Islet of Langerhans (tissue), 1 donor: ENCODE measurements at regions not wholly inside any gene's neighbourhood (a gene's known extent, or its start where the extent isn't known, plus 50 kb on each side); places are given as distances from the start of the nearest gene placed in this dataset.

Source experiments
- FAIRE-seq: peaks from one replicate; lab custom pipeline; 2011; peaks lifted over from hg19 to GRCh38; lab: Jason Lieb, UNC

DNA sequence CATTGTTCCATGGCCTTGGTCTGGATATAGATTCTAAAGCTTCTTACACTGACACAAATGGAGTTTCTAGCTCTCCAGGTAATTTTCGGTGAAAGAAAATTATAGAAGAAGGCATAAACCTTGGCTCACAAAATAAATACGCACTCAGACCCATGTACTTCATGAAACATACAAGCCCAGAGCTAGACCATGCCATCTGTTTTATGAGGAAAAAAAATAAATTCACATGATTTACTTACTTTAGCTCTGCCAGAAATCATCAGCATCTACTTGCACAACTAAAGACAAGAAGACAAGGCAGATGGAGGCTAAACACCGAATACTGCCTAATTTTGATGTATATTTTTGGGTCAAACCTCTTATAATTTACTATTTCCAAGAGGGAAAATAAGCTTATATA is 197.4 kb upstream of the KLF14 start:
- FAIRE-seq = no peak

DNA sequence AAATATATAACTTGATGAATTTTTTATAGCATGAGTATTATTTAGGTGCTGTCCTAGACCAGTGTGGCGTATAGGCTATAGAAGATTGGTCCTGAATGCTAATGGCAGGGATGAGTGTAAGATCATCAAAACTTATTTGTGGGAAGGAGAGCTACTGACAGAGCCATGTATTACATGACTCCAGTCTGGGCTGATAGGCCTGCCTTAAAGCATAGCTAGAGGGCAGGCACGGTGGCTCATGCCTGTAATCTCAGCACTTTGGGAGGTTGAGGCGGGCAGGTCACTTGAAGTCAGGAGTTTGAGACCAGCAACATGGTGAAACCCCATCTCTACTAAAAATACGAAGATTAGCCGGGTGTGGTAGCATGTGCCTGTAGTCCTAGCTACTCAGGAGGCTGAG is 198.1 kb upstream of the KLF14 start:
- no peak for FAIRE-seq

DNA sequence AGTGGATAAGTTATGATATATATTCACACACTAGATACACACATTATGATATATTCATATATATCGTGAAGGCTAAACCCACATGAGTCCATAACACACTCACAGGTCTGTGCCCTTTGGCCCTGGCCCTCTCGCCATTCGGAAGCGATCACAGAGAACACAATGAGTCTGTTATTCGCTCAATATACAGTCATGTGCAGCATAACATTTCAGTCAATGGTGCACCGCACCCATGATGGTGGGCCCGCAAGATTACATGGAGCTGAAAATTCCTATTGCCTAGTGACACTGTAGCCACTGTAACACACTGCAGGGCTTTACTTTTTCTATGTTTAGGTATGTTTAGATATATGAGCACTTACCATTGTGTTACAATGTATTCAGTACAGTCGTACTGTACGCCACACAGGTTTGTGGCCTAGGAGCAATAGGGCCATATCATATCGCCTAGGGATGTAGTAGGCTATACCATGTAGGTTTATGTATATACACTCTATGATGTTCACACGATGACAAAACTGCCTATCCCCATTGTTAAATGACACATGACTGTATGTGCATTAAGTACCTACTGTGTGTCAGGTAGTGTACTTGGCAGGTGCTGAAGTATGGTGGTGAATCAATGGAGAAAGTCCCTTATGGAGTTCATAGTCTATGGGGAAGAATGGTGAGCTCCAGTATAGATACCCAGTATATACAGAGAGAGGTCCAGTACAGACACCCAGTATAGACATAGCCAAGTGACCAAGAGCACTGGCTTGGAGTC is 198.8 kb upstream of the KLF14 start:
- FAIRE-seq = no peak

DNA sequence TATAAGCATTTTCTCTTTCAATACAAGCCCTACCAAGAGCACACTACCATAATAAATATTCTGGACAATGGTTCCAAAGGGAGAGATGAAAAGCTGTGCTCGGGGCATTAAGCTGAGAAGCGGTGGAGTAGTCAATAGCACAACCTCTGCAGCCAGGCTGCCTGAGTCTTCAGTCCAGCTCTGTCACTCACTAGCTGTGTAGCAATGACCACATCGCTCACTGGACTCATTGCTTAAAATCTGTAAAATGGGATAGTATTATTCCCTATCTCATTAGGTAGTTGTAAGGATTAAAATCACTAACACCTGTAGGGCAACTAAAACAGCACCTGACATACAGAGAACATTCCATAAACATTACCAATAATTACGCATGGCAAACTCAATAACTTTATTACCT is 199.9 kb upstream of the KLF14 start:
- FAIRE-seq = no peak

DNA sequence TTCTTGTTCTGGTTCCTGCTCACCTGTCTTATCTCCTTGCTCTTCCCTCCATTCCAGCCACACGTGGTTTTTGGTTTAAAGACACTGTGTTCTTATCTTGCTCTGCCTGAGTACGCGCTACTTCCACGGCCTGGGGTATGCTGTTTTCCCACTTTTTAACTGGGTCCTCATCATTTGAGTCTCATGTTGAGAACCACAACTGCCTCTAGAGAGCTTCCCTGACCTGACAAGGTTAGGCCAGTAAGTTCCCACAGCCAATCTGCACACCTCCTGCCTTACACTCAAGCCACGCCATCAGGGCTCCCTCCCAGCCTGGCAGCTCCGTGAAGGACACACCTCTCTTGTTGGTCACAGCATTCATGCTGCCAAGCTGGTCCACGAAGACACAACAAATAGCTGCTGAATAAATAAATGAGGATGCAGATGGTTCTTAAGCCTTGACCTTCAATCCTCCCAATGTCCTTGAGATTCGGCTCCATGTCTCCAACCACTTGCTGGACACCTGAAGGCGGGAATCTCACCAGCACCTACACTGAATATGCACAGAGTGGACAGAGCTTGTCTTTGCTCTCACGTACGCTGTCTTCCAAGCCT is 201.7 kb upstream of the KLF14 start:
- no peak for FAIRE-seq

DNA sequence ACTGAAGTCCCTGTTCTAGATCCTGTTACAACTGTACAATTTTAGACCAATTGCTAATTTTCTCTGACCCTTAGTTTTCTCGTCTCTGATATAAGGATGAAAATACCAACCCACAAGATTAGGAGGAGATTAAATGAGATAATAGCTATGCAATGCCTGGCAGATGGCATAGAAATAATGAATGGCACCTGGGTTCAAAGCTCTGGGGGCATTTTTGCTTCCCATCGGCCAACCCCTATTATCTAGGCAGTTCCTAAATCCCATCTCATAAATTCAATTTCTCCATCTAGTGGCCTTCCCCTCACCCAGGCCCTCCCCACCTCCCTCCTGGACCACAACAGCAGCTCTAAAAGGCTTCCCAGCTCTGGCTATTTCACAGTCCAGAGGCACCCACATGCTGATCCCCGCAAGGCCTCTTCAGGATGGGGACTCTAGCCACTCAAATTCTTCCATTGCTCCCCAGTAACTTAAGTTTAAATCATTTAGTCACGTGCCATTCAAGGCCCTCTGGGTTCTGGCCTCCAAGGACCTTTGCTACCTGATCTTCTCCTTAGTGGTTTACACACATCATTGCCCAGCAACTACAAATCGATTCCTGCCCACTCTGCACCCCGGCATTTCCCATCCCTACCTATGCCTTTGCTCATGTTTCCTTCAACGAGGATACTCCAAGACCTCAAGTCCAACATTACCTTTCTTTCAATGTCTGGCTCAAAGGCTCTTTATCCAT is 202.4 kb upstream of the KLF14 start:
- no peak for FAIRE-seq

DNA sequence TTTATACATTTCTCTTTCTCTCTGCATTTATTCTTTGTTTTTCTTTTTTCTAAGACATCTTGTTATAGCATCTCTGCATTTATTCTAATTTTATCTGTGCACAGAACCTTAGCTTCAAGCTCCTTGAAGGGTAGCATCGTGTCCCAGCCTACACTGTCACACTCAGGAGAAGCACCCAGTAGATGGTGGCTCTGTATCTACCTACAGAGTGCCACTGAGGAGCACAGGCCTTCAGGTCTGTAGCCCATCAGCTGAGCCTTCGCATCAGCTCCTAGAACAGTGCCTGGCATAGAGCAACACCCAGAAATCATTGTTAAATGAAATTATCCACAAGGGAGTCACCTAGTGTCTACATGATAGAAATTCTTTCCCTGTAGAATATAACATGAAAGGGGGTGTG is 203.0 kb upstream of the KLF14 start:
- no peak for FAIRE-seq

DNA sequence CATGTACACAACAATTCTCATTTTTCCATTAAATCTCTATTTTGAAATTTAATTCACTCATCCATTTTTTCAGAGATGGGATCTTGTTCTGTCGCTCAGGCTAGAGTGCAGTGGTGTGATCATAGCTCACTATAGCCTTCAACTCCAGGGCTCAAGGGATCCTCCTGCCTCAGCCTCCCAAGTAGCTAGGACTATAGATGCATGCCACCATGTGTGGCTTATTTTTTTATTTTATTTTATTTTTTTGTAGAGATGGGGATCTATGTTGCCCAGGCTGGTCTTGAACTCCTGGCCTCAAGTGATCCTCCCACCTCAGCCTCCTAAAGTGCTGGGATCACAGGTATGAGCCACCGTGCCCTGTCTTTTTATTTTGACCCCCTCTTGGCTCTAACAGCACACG is 203.8 kb upstream of the KLF14 start:
- FAIRE-seq = no peak

DNA sequence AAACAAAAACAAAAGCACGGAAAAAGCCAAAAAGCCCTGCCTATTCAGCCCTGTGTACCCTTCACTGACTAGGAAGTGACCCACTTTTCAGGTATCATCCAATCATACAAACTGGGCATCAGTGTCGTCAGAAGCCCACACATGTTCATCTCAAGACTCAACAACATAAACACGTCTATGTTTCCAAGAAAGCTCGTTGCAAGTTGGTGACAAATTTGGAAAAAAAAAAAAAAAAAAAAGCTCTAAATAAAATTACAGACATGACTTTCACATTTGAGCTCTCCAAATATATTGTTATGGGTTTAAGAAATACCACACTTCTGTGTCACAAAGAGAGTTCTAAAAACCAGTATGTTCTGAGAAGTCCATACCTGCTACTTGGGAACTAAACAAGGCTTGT is 204.7 kb upstream of the KLF14 start:
- no peak for FAIRE-seq

DNA sequence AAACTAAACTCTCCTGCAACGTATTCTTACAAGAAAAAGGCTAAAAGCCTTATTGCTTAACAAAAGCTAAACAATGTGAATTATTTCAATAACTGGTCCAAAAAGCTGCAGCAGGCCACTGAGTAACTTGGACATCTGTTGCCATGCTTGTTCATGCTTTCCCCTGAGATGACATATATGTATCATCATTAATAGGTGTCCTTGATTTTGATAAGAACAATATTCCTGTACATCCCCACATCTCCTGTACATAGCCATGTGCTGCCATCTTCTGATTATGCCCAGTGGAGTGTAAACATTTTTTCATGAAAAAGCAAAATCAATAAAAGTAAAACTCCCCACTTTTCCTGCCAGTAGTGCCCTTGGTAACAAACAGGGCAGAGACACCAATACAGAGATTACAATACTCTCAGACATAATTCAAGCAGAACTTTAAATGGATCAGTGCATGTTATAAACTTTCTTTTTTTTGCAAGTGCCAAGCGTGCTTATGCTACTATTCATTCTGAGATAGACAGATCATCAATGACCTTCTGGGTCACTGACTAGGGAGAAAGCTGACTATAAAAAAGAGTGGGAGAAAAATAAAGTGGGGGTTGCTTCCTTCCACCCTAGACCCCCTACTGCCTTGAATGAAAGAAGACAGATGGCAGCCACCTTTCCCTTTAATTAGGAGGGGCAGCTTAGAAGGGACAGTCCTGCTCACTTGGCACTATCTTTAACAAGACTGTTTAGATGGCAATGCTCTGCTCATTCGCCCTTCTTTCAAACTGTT is 205.5 kb upstream of the KLF14 start:
- no peak for FAIRE-seq

DNA sequence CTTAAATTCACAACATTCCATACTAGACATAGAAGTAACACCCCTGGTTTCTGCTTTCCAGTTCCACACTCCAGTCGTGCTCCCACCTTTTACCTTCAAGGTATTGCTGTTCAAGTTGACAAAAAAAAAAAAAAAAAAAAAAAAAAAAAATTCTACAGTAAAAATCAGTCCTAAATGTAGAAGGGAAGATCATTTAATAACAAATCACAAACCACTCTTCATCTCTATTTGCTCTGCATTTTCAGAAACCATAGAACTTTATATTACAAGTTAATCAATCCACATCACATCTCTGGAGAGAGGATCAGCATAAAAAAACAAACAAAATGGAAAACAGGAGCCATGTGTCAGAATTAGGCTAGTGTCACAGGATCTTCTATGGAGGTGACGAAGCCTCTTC is 206.3 kb upstream of the KLF14 start:
- FAIRE-seq = peak; percentile 24

DNA sequence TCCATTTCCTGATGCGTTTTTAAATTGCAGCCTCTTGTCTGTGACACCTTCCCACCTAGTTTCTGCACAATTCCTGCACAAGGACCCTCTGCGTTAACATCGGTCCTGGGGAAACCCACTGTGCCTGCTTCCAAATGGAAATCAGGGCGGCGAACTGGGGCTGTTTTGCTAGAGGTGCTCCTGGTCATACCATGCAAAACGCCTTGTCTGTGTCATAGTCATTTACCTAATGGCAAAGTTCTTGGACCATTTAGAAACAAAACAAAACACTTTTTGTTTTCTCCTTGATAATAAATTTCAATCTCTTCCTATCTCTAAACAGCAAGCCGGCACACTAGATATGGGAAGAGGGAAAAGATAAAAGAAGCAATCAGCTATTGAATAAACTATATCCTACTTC is 206.9 kb upstream of the KLF14 start:
- no peak for FAIRE-seq

DNA sequence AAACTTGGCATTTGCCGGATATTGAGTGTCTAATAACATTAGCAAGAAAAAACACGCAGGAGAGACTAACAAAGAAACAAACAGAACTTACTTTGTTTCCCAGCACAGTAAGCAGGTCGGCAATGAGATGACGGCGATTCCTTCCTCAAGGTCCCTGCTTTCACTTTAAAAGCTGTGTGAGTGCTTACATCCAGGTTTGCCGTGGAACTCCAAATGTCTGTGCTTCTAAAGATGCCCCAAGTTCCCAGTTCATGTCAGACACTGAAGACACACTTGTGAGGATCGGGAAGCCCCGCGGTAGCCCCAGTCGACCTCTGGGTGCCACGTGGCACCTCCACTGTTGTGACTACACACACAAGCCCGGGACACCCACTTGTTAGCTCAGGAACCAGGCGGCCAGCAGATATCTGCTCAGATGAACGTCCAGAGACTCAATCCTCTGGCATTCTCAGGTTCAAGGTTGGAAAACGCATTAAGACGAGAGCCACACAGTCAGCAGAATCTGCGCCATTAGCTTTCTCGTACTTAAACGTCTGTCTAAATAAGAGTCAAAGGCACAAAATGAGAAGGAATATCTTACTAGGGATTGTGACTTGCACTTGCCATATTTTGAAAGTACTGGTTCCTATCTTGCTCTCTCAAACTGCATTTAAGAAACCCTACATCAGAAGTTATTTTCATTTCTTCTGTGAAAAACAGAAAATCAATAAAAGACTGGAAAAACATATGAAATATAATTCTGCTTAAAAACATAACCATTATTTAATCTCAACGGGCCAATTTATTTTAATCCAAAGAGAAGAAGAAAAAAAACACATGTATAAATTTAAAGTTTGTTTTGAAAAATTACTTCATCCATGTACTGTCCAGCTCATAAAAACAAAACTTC is 207.6 kb upstream of the KLF14 start:
- FAIRE-seq = peak; percentile 81

DNA sequence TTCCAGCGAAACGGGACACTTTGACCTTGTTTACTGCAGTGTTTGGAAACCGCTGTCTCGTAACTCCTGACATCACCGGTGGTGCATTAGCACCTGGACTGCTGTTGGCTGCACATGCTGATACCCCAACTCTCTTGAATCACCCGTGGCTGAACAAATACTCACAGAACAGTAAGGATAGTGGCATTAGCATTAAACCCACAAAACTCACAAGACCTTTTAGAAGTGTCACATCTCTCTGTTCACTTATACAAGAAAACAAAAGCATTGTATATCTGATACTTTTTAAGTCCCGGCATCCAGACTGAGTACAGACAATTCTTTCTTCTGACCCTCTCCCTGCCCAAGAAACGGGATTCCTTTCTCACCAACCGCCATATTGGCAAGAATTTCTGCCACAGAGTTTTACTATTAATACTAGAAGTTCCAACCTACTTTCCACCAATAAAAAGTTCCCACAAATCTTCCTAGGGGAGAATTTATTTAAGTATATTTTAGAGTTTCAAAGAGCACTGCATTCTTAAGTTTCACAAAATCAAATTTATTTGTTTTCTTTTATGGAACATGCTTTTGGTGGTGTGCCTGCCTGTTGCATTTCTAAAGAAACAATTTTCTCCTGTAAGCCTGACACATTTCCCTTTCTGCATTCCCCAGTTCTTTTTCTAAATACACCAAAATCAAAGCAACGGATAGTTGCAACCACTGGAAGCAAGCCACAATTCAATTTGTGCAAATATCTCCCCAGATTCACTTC is 208.4 kb upstream of the KLF14 start:
- FAIRE-seq = no peak

DNA sequence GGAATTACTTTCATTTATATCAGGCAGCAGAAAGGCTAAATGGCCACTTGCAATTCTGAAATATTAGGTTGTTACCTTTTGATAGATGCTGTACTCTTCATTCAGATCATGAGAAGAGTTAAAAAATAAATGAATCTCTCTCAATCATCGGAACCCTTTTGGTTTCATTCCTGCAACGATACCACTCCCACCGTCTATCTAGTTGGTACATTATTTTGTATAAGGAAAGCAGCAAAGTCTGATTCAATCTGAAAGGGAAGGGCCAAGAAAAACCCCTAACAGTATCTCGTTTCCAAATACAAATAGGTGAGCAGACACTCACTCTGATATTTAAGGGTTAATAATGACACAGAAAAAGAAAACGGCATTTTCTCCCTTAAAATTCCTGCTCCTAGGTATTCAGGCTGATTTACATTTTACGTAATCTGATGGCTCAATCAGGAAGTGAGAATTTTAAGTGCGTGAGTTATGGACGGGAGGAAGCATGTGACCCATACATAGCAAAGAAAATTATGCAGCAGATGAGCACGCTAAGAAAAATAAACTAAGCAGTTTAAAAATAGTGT is 209.4 kb upstream of the KLF14 start:
- peak; percentile 96 for FAIRE-seq

DNA sequence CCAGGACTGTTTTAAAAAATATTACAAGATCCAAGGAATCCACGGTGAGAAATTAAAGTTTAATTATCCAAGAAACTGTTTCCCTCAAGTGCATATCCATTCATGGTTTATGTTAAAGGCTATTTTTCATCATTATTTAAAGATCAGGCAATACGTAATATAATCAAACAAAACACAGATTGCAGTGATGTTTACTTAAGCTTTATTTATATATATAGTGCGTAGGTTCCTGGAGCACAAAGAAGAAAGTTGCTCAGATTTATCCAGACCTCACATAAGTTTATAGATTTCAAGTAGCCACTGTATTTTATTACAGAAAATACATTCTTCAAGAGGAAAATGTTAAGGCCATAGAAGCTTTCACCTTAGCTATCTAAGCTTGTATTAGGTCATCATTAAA is 210.0 kb upstream of the KLF14 start:
- no peak for FAIRE-seq

DNA sequence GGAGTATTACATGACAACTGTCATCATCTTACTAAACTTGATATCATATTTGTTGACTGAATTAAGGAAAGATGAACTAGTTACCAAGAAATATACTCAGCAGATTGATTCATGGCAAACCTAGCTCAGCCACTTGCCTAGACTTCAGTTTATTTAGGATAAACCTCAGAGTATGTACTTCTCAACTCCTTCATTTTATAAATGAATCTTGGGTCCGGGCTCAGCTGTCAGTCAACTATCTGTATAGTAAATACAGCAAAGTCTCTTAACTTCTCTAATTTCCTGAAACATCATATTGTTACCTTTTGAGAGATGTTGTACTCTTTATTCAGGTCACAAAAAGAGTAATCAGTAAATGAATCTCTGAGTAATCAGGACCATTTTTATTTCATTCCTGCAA is 211.0 kb upstream of the KLF14 start:
- no peak for FAIRE-seq

DNA sequence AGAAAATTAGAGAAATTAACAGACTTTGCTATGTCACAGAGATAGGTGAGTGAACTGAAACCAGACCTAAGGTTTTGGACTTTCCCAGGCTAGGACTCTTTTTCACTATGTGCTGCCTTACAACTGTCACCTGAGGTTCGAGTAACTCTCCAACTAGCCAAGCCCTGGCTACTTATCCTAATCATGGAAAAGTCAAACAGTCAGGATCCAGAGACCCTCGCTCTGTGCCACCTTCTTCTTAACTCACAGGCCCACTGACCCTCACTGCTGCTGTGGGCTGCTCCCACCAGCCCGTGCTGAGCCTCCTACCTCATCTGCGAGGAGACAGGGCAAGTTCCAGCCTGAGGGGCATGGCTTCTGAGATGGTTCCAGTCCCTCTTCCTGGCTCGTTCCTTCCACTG is 211.4 kb upstream of the KLF14 start:
- no peak for FAIRE-seq

DNA sequence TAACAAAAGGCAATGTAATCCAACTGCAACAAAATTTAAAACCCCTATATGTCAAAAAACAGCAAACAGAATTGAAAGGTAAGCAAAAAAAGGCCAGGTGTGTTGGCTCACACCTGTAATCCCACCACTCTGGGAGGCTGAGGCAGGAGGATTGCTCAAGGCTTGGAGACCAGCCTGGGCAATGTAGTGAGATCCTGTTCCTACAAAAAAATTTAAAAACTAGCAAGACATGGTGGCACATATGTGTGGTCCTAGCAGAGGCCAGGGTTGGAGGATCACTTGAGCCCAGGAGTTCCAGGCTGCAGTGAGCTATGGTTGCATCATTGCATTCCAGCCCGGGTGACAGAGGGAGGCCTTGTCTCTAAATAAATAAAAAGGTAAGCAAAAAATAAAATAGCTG is 212.1 kb upstream of the KLF14 start:
- FAIRE-seq = no peak

DNA sequence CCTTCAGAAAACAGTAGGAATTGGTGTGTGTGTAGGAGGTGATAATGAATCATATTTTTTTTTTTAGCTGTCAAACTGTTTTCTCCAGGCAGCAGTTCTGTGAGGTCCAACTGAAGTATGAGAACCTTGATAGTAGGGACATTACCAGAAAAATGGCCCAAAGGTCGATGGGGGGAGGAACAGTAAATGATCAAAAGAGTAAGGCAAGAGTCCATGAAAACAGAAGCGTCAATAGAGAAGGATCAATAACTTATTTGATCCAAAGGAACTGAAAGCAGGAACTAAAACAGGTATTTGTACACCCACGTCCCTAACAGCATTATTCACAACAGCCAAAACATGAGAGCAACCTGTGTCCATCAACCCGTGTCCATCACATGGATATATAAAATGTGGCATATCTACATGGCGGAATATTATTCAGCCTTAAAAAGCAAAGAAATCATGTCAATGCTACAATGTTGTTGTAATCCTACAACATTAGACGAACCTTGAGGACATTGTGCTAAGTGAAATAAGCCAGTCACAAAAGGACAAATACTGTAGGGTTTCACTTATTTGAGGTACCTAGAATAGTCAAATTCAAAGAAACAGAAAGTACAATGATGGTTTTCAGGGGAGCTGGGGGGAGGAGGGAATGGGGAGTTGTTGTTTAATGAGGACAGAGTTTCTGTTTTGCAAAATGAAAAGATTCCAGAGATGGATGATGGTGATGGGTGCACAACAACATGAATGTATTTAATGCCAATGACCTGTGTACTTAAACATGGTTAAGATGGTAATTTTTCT is 214.0 kb upstream of the KLF14 start:
- FAIRE-seq = no peak
